NCI-H774 (cell line): ENCODE measurements at regions not wholly inside any gene's neighbourhood (a gene's known extent, or its start where the extent isn't known, plus 50 kb on each side); places are given as distances from the start of the nearest gene placed in this dataset.

Source experiments
- DNase-seq: peaks from one replicate; lab custom pipeline; 2025; lab: John Stamatoyannopoulos, UW

- no peak for DNase-seq
Measured at GRCh38 chr3:152100491-152101132, 168.1 kb upstream of the MBNL1 start.

- DNase-seq, result no peak
Measured at GRCh38 chr3:152102410-152102809, 166.3 kb upstream of the MBNL1 start.

GRCh38 chr3:152103257-152103656 is 165.5 kb upstream of the MBNL1 start:
- DNase-seq, result no peak

- no peak for DNase-seq
Measured at GRCh38 chr3:152104847-152105415, 163.8 kb upstream of the MBNL1 start.

- DNase-seq, result no peak
Measured at GRCh38 chr3:152105446-152105845, 163.3 kb upstream of the MBNL1 start.

GRCh38 chr3:152109038-152109437 is 159.7 kb upstream of the MBNL1 start:
- no peak for DNase-seq

GRCh38 chr3:152113413-152113812 is 155.3 kb upstream of the MBNL1 start:
- no peak for DNase-seq

GRCh38 chr3:152113992-152114651 is 154.6 kb upstream of the MBNL1 start:
- DNase-seq, result no peak

GRCh38 chr3:152120601-152121269 is 148.0 kb upstream of the MBNL1 start:
- no peak for DNase-seq

- no peak for DNase-seq
Measured at GRCh38 chr3:152121270-152121636, 147.5 kb upstream of the MBNL1 start.

GRCh38 chr3:152122851-152123250 is 145.9 kb upstream of the MBNL1 start:
- no peak for DNase-seq

GRCh38 chr3:152123457-152123856 is 145.3 kb upstream of the MBNL1 start:
- DNase-seq, result no peak

GRCh38 chr3:152126260-152126659 is 142.5 kb upstream of the MBNL1 start:
- no peak for DNase-seq

- DNase-seq, result no peak
Measured at GRCh38 chr3:152127058-152127457, 141.7 kb upstream of the MBNL1 start.

- no peak for DNase-seq
Measured at GRCh38 chr3:152128356-152128755, 140.4 kb upstream of the MBNL1 start.

GRCh38 chr3:152139651-152140050 is 129.1 kb upstream of the MBNL1 start:
- DNase-seq, result no peak

- DNase-seq, result no peak
Measured at GRCh38 chr3:152146461-152146860, 122.3 kb upstream of the MBNL1 start.

GRCh38 chr3:152147748-152148147 is 121.0 kb upstream of the MBNL1 start:
- DNase-seq, result no peak

- no peak for DNase-seq
Measured at GRCh38 chr3:152148579-152148978, 120.2 kb upstream of the MBNL1 start.

- no peak for DNase-seq
Measured at GRCh38 chr3:152149832-152150231, 118.9 kb upstream of the MBNL1 start.

GRCh38 chr3:152151216-152151876 is 117.4 kb upstream of the MBNL1 start:
- no peak for DNase-seq
